Osteocyte (in vitro differentiated cells): ENCODE measurements at regions not wholly inside any gene's neighbourhood (a gene's known extent, or its start where the extent isn't known, plus 50 kb on each side); places are given as distances from the start of the nearest gene placed in this dataset.
A peak's percentile ranks its signal among the peaks of the same experiment; 100 is the strongest.

Source experiments
- DNase-seq: peaks from one replicate; pipeline ENCODE4 v3.0.0; 2021; ENCODE audit warnings: mixed read lengths; ENCODE audit not compliant: unreplicated experiment; ENCODE audit errors: extremely low spot score
- H3K27ac Mint-ChIP-seq: one replicate; pipeline ENCODE4 v1.8.0; 2021; ENCODE audit warnings: mild to moderate bottlenecking, mixed read lengths; ENCODE audit not compliant: unreplicated experiment
- H3K27me3 Mint-ChIP-seq: one replicate; pipeline ENCODE4 v1.8.0; 2021; ENCODE audit warnings: mixed read lengths; ENCODE audit not compliant: unreplicated experiment
- H3K36me3 Mint-ChIP-seq: one replicate; pipeline ENCODE4 v1.8.0; 2021; ENCODE audit warnings: mixed read lengths; ENCODE audit not compliant: unreplicated experiment
- H3K4me1 Mint-ChIP-seq: one replicate; pipeline ENCODE4 v1.8.0; 2021; ENCODE audit warnings: mixed read lengths; ENCODE audit not compliant: unreplicated experiment
- H3K4me3 Mint-ChIP-seq: one replicate; pipeline ENCODE4 v1.8.0; 2021; ENCODE audit warnings: mild to moderate bottlenecking, moderate library complexity, mixed read lengths; ENCODE audit not compliant: unreplicated experiment
- H3K9me3 Mint-ChIP-seq: one replicate; pipeline ENCODE4 v1.8.0; 2021; ENCODE audit warnings: mixed read lengths; ENCODE audit not compliant: unreplicated experiment
- CTCF ChIP-seq: fragments of 200-600 bp; sonication (generic); IDR thresholded peaks from 2 replicates; pipeline ENCODE4 v1.5.0; 2021; ENCODE audit warnings: antibody characterized with exemption, mild to moderate bottlenecking, moderate library complexity

- Mint-ChIP-seq H3K4me1 (peaks cover 6% of the 10 kb centered on the region), H3K36me3 (no peaks in the 10 kb centered on the region), H3K27me3 (no peaks in the 10 kb centered on the region), H3K4me3 (no peak overlapping the region), H3K27ac (no peak overlapping the region), H3K9me3 (no peaks in the 10 kb centered on the region)
- DNase-seq = no peak
- no peak for TF ChIP-seq CTCF
These were observed 248.5 kb upstream of the PDE3A start for GRCh38 chr12:20119596-20120402.

GRCh38 chr12:20120403-20120725 is 248.0 kb upstream of the PDE3A start:
- no peak for DNase-seq
- Mint-ChIP-seq H3K9me3 (no peaks in the 10 kb centered on the region), H3K27me3 (no peaks in the 10 kb centered on the region), H3K36me3 (no peaks in the 10 kb centered on the region), H3K27ac (no peak overlapping the region), H3K4me3 (no peak overlapping the region), H3K4me1 (peaks cover 11% of the 10 kb centered on the region)
- no peak for TF ChIP-seq CTCF

- Mint-ChIP-seq H3K27me3 (no peaks in the 10 kb centered on the region), H3K9me3 (no peaks in the 10 kb centered on the region), H3K4me3 (no peak overlapping the region), H3K4me1 (peaks cover 16% of the 10 kb centered on the region), H3K27ac (no peak overlapping the region), H3K36me3 (no peaks in the 10 kb centered on the region)
- no peak for DNase-seq
- TF ChIP-seq CTCF = no peak
These were observed 246.1 kb upstream of the PDE3A start for GRCh38 chr12:20122274-20122673.

GRCh38 chr12:20123465-20123864 is 244.9 kb upstream of the PDE3A start:
- no peak for TF ChIP-seq CTCF
- peaks cover 16% of the 10 kb centered on the region for H3K4me1 Mint-ChIP-seq
- H3K36me3 Mint-ChIP-seq = no peaks in the 10 kb centered on the region
- no peak overlapping the region for H3K4me3 Mint-ChIP-seq
- H3K27me3 Mint-ChIP-seq = no peaks in the 10 kb centered on the region
- no peak overlapping the region for H3K27ac Mint-ChIP-seq
- DNase-seq = no peak
- no peaks in the 10 kb centered on the region for H3K9me3 Mint-ChIP-seq

- Mint-ChIP-seq H3K9me3 (no peaks in the 10 kb centered on the region), H3K4me3 (no peak overlapping the region), H3K27me3 (no peaks in the 10 kb centered on the region), H3K27ac (peak overlapping the region; percentile 61), H3K4me1 (peaks cover 16% of the 10 kb centered on the region), H3K36me3 (no peaks in the 10 kb centered on the region)
- no peak for DNase-seq
- TF ChIP-seq CTCF = no peak
These were observed 243.0 kb upstream of the PDE3A start for GRCh38 chr12:20125276-20125798.
